ENCODE measurements at regions not wholly inside any gene's neighbourhood (a gene's known extent, or its start where the extent isn't known, plus 50 kb on each side); places are given as distances from the start of the nearest gene placed in this dataset.

- TF ChIP-seq CTCF (IDR thresholded peaks at IDR 0.05) (no peak), POLR2A (IDR thresholded peaks at IDR 0.05) (no peak), EP300 (IDR thresholded peaks at IDR 0.05) (no peak)
Measured at GRCh38 chr6:76510489-76510888, 438.0 kb upstream of the IMPG1 start.
